ENCODE measurements at regions not wholly inside any gene's neighbourhood (a gene's known extent, or its start where the extent isn't known, plus 50 kb on each side); places are given as distances from the start of the nearest gene placed in this dataset.

GRCh38 chr6:104068281-104068680 lies 791.4 kb downstream of the HACE1 start:
- Histone ChIP-seq H3K4me2 (no peak overlapping the region), H3K4me1 (ENCODE audit: low read depth, poor library complexity, severe bottlenecking) (no peaks in the 10 kb centered on the region), H3K79me2 (ENCODE audit: insufficient read depth, low read depth) (no peaks in the 10 kb centered on the region), H4K20me1 (ENCODE audit: insufficient read depth) (no peaks in the 10 kb centered on the region), H3K4me3 (IDR thresholded peaks at IDR 0.05; ENCODE audit: insufficient read depth, low read depth, low read length) (no peak overlapping the region), H2AFZ (ENCODE audit: low read depth) (no peak overlapping the region), H3K27ac (no peak overlapping the region), H3K27me3 (ENCODE audit: insufficient read depth, low read depth) (no peaks in the 10 kb centered on the region), H3K36me3 (ENCODE audit: insufficient read depth) (no peaks in the 10 kb centered on the region), H3K9ac (no peak overlapping the region)
- TF ChIP-seq, protein P1, sequence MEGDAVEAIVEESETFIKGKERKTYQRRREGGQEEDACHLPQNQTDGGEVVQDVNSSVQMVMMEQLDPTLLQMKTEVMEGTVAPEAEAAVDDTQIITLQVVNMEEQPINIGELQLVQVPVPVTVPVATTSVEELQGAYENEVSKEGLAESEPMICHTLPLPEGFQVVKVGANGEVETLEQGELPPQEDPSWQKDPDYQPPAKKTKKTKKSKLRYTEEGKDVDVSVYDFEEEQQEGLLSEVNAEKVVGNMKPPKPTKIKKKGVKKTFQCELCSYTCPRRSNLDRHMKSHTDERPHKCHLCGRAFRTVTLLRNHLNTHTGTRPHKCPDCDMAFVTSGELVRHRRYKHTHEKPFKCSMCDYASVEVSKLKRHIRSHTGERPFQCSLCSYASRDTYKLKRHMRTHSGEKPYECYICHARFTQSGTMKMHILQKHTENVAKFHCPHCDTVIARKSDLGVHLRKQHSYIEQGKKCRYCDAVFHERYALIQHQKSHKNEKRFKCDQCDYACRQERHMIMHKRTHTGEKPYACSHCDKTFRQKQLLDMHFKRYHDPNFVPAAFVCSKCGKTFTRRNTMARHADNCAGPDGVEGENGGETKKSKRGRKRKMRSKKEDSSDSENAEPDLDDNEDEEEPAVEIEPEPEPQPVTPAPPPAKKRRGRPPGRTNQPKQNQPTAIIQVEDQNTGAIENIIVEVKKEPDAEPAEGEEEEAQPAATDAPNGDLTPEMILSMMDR (conservative IDR thresholded peaks at IDR 0.05; ENCODE audit: low read depth, low read length), result no peak

DNA sequence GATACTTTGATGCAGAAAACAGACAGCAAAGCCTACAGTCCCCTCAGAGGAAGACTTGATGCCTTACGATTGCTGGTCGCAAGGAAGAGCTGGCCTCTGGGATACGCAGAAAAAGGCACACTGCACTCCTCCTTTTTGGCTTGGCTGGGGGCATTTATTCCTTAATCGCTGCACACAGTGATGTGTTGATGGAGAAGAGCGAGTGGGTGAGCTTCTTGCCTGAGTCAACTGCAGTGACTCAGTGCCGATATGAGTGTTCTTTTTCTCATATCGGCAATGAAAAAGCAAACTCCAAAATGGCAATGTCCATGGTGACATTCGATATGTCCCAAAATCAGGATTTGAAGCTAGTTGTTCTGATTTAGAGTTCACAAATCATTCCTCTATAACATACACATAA lies 794.8 kb downstream of the HACE1 start:
- H3K79me2 ChIP-seq (ENCODE audit: insufficient read depth, low read depth), result no peaks in the 10 kb centered on the region
- H3K9ac ChIP-seq, result no peak overlapping the region
- H3K27ac ChIP-seq, result no peak overlapping the region
- TF ChIP-seq, protein P1 (conservative IDR thresholded peaks at IDR 0.05; ENCODE audit: low read depth, low read length), result no peak
- no peak overlapping the region for H2AFZ ChIP-seq (ENCODE audit: low read depth)
- H3K4me1 ChIP-seq (ENCODE audit: low read depth, poor library complexity, severe bottlenecking), result no peaks in the 10 kb centered on the region
- H3K36me3 ChIP-seq (ENCODE audit: insufficient read depth), result no peaks in the 10 kb centered on the region
- no peaks in the 10 kb centered on the region for H4K20me1 ChIP-seq (ENCODE audit: insufficient read depth)
- no peak overlapping the region for H3K4me2 ChIP-seq
- H3K27me3 ChIP-seq (ENCODE audit: insufficient read depth, low read depth), result no peaks in the 10 kb centered on the region
- H3K4me3 ChIP-seq (IDR thresholded peaks at IDR 0.05; ENCODE audit: insufficient read depth, low read depth, low read length), result no peak overlapping the region

DNA sequence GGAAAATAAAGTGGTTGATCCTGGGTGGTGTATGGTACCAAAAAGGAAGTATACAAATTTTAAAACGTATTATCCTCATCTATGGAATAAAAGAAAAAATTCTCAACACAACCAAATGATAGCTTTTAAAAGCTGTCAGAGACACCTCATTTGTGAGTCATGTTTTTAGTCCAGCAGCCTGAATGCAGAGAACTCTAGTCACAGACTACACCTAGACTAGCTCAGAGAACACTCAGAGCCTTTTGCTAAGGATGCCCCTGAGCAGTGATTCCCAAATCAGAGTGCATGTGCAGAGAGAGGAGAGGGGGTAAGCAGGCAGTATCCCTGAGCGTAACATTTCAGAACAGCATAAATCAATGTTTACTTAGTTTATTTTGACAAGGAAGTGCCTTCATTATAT lies 809.3 kb downstream of the HACE1 start:
- H3K79me2 ChIP-seq (ENCODE audit: insufficient read depth, low read depth), result no peaks in the 10 kb centered on the region
- H2AFZ ChIP-seq (ENCODE audit: low read depth), result no peak overlapping the region
- H3K27me3 ChIP-seq (ENCODE audit: insufficient read depth, low read depth), result no peaks in the 10 kb centered on the region
- no peaks in the 10 kb centered on the region for H3K4me1 ChIP-seq (ENCODE audit: low read depth, poor library complexity, severe bottlenecking)
- H3K4me2 ChIP-seq, result no peak overlapping the region
- H3K27ac ChIP-seq, result no peak overlapping the region
- no peaks in the 10 kb centered on the region for H4K20me1 ChIP-seq (ENCODE audit: insufficient read depth)
- H3K4me3 ChIP-seq (IDR thresholded peaks at IDR 0.05; ENCODE audit: insufficient read depth, low read depth, low read length), result no peak overlapping the region
- H3K9ac ChIP-seq, result no peak overlapping the region
- TF ChIP-seq, protein P1 (conservative IDR thresholded peaks at IDR 0.05; ENCODE audit: low read depth, low read length), result no peak
- no peaks in the 10 kb centered on the region for H3K36me3 ChIP-seq (ENCODE audit: insufficient read depth)

DNA sequence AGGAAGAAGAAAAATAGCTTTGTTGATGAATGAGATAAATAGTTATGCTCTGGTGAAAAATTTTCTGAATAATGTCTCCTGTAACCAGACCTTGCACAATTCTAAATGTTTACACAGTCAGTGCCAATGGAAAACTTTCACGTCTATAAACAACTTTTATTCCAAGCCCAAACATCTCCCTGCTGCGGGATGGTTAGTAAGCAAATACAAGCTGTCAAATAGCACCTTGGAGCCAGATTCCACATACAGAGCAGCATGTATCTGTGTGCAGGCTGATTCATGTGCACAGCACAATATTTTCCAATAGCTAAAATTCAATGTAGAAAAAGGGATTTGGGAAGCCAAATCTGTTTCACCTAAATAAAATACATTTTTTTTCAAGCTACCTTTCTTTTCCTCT lies 813.3 kb downstream of the HACE1 start:
- H3K79me2 ChIP-seq (ENCODE audit: insufficient read depth, low read depth), result no peaks in the 10 kb centered on the region
- H3K36me3 ChIP-seq (ENCODE audit: insufficient read depth), result no peaks in the 10 kb centered on the region
- no peak overlapping the region for H3K27ac ChIP-seq
- H3K9ac ChIP-seq, result no peak overlapping the region
- no peaks in the 10 kb centered on the region for H4K20me1 ChIP-seq (ENCODE audit: insufficient read depth)
- TF ChIP-seq, protein P1 (conservative IDR thresholded peaks at IDR 0.05; ENCODE audit: low read depth, low read length), result no peak
- H3K27me3 ChIP-seq (ENCODE audit: insufficient read depth, low read depth), result no peaks in the 10 kb centered on the region
- H2AFZ ChIP-seq (ENCODE audit: low read depth), result no peak overlapping the region
- H3K4me3 ChIP-seq (IDR thresholded peaks at IDR 0.05; ENCODE audit: insufficient read depth, low read depth, low read length), result no peak overlapping the region
- no peak overlapping the region for H3K4me2 ChIP-seq
- H3K4me1 ChIP-seq (ENCODE audit: low read depth, poor library complexity, severe bottlenecking), result no peaks in the 10 kb centered on the region
